Esophagus squamous epithelium (tissue), 4 donors: ENCODE measurements at regions not wholly inside any gene's neighbourhood (a gene's known extent, or its start where the extent isn't known, plus 50 kb on each side); places are given as distances from the start of the nearest gene placed in this dataset.

Experiments
- CTCF ChIP-seq, 6 experiments: fragments of 450-650 bp in 4 of 6; fragments of 200-600 bp in 2 of 6; sonication (generic) in 2 of 6; IDR thresholded peaks; one replicate each; pipeline ENCODE4 v1.5.1; 2016 to 2019; ENCODE audit warnings: antibody characterized with exemption in 6 of 6, mild to moderate bottlenecking in 4 of 6, moderate library complexity in 4 of 6
- POLR2A ChIP-seq, 4 donors: fragments of 450-650 bp; IDR thresholded peaks; one replicate each; pipeline ENCODE4 v1.6.1; 2017; ENCODE audit warnings: antibody characterized with exemption in 4 of 4, mild to moderate bottlenecking in 4 of 4, moderate library complexity in 3 of 4

GRCh38 chr6:4451081-4451480 lies 315.7 kb upstream of the ECI2 start:
- TF ChIP-seq CTCF (IDR thresholded peaks at IDR 0.05) (no peak), POLR2A (IDR thresholded peaks at IDR 0.05) (no peak)
